ENCODE measurements at regions not wholly inside any gene's neighbourhood (a gene's known extent, or its start where the extent isn't known, plus 50 kb on each side); places are given as distances from the start of the nearest gene placed in this dataset.

- TF ChIP-seq CTCF (IDR thresholded peaks at IDR 0.05) (no peak), POLR2A (IDR thresholded peaks at IDR 0.05) (no peak), EP300 (IDR thresholded peaks at IDR 0.05) (no peak), POLR2AphosphoS5 (IDR thresholded peaks at IDR 0.05) (no peak)
Measured at GRCh38 chr12:90100579-90100978, 391.9 kb upstream of the ATP2B1 start.

All from sigmoid colon (tissue), 4 donors.